Karpas-422 (cell line): ENCODE measurements at regions not wholly inside any gene's neighbourhood (a gene's known extent, or its start where the extent isn't known, plus 50 kb on each side); places are given as distances from the start of the nearest gene placed in this dataset.

Experiments
- DNase-seq: peaks from one replicate; pipeline ENCODE4 v3.0.0-alpha.2; 2015
- H2AFZ ChIP-seq: fragments of 200-600 bp; sonication (generic); 2 replicates; pipeline ENCODE4 v1.6.1; 2014; ENCODE audit warnings: antibody characterized with exemption, low read length, mixed read lengths
- H3K27ac ChIP-seq: fragments of 200-600 bp; sonication (generic); 2 replicates; pipeline ENCODE4 v1.5.1; 2014; ENCODE audit warnings: mild to moderate bottlenecking, low read length, moderate library complexity
- H3K27me3 ChIP-seq: fragments of 200-600 bp; sonication (generic); 2 replicates; pipeline ENCODE4 v1.6.1; 2014; ENCODE audit warnings: low read length, mixed read lengths
- H3K36me3 ChIP-seq: fragments of 200-600 bp; sonication (generic); 2 replicates; pipeline ENCODE4 v1.6.1; 2014; ENCODE audit warnings: low read length, mixed read lengths; ENCODE audit not compliant: insufficient read depth
- H3K4me1 ChIP-seq: fragments of 200-600 bp; sonication (generic); 2 replicates; pipeline ENCODE4 v1.6.1; 2014; ENCODE audit warnings: mild to moderate bottlenecking, low read length, mixed read lengths
- H3K4me2 ChIP-seq: fragments of 200-600 bp; sonication (generic); 2 replicates; pipeline ENCODE4 v1.6.1; 2014; ENCODE audit warnings: low read length, low read depth, mild to moderate bottlenecking; ENCODE audit not compliant: poor library complexity, severe bottlenecking
- H3K4me3 ChIP-seq: fragments of 200-600 bp; sonication (generic); 2 replicates; pipeline ENCODE4 v1.5.1; 2014; ENCODE audit warnings: mild to moderate bottlenecking, antibody characterized with exemption, low read length, mixed read lengths
- H3K79me2 ChIP-seq: fragments of 200-600 bp; sonication (generic); 2 replicates; pipeline ENCODE4 v1.6.1; 2014; ENCODE audit warnings: mild to moderate bottlenecking, low read length, mixed read lengths
- H3K9ac ChIP-seq: fragments of 200-600 bp; sonication (generic); 2 replicates; pipeline ENCODE4 v1.6.0; 2014; ENCODE audit warnings: low read length
- H3K9me2 ChIP-seq: fragments of 200-600 bp; sonication (generic), shearing (Covaris generic); replicated peaks from 2 replicates; pipeline ENCODE4 v1.6.0; 2014; ENCODE audit warnings: mild to moderate bottlenecking, low read length, moderate library complexity; ENCODE audit not compliant: insufficient read depth
- H3K9me3 ChIP-seq: fragments of 300-700, 200-600 bp; sonication (generic); 2 replicates; pipeline ENCODE4 v1.6.1; 2014; ENCODE audit warnings: low read length, mixed read lengths
- H4K20me1 ChIP-seq: fragments of 200-600 bp; sonication (generic); 2 replicates; pipeline ENCODE4 v1.6.1; 2014; ENCODE audit warnings: mild to moderate bottlenecking, antibody characterized with exemption, low read length, low read depth; ENCODE audit not compliant: insufficient read depth

DNA sequence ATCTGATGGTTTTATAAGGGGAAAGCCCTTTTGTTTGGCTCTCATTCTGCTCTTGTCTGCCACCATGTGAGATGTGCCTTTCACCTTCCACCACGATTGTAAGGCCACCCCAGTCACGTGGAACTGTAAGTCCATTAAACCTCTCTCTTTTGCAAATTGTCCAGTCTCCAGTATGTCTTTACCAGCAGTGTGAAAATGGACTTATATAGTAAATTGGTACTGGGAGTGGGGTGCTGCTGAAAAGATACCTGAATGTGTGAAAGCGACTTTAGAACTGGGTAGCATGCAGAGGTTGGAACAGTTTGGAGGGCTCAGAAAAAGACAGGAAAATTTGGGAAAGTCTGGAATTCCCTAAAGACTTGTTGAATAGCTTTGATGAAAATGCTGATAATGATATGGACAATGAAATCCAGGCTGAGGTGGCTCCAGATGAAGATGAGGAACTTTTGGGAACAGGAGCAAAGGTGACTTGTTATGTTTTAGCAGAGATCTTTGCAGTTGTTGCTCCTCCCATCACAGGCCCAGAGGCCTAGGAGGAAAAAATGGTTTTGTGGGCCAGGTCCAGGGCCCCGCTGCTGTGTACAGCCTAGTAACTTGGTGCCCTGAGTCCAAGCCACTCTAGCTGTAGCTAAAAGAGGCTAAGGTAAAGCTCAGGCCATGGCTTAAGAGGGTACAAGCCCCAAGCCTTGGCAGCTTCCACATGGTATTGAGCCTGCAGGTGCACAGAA, 275.7 kb upstream of the NPSR1 start:
- H3K27ac ChIP-seq: no peak overlapping the region
- peaks cover 9% of the 10 kb centered on the region; the same call in 1 of the 2 replicates for H3K9me3 ChIP-seq
- no peaks in the 10 kb centered on the region for H3K27me3 ChIP-seq
- H3K36me3 ChIP-seq: no peaks in the 10 kb centered on the region
- no peak overlapping the region for H3K4me2 ChIP-seq
- no peaks in the 10 kb centered on the region for H3K9me2 ChIP-seq
- H3K79me2 ChIP-seq: no peaks in the 10 kb centered on the region
- no peak overlapping the region for H3K4me3 ChIP-seq
- DNase-seq: no peak
- no peak overlapping the region for H3K9ac ChIP-seq
- H3K4me1 ChIP-seq: no peaks in the 10 kb centered on the region
- H2AFZ ChIP-seq: no peak overlapping the region
- H4K20me1 ChIP-seq: no peaks in the 10 kb centered on the region

DNA sequence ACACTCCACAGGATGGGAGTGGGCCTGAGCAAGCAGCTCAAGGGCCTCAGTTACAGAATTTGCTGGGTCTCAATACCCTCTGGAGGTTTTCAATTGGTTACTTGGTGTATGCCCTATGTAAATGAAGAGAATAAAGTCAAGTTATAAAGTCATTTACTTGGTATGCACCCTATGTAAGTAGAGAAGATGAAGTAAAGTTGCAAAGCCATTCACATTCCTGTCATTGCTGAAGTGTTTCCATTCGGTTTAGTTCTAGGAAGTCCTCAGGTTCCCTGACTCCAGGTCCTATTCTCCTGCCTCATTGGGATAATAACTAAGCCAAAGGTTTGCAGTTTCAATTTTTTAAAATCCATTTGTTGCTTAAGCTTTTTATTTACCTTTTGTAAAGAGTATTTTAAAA, 272.6 kb upstream of the NPSR1 start:
- no peaks in the 10 kb centered on the region for H3K4me1 ChIP-seq
- H3K9ac ChIP-seq: no peak overlapping the region
- no peaks in the 10 kb centered on the region for H3K9me2 ChIP-seq
- H3K9me3 ChIP-seq: peaks cover 9% of the 10 kb centered on the region; the same call in 1 of the 2 replicates
- no peaks in the 10 kb centered on the region for H3K27me3 ChIP-seq
- H2AFZ ChIP-seq: no peak overlapping the region
- no peak for DNase-seq
- no peak overlapping the region for H3K4me3 ChIP-seq
- no peaks in the 10 kb centered on the region for H3K79me2 ChIP-seq
- H3K4me2 ChIP-seq: no peak overlapping the region
- no peak overlapping the region for H3K27ac ChIP-seq
- H3K36me3 ChIP-seq: no peaks in the 10 kb centered on the region
- H4K20me1 ChIP-seq: no peaks in the 10 kb centered on the region

- H3K9ac ChIP-seq: no peak overlapping the region
- no peaks in the 10 kb centered on the region for H3K36me3 ChIP-seq
- no peaks in the 10 kb centered on the region for H3K27me3 ChIP-seq
- H3K79me2 ChIP-seq: no peaks in the 10 kb centered on the region
- no peaks in the 10 kb centered on the region for H3K9me3 ChIP-seq
- no peak for DNase-seq
- H3K9me2 ChIP-seq: no peaks in the 10 kb centered on the region
- H2AFZ ChIP-seq: no peak overlapping the region
- no peak overlapping the region for H3K4me3 ChIP-seq
- no peaks in the 10 kb centered on the region for H3K4me1 ChIP-seq
- no peaks in the 10 kb centered on the region for H4K20me1 ChIP-seq
- H3K4me2 ChIP-seq: no peak overlapping the region
- no peak overlapping the region for H3K27ac ChIP-seq
Observed at GRCh38 chr7:34389332-34390078, 268.5 kb upstream of the NPSR1 start.

DNA sequence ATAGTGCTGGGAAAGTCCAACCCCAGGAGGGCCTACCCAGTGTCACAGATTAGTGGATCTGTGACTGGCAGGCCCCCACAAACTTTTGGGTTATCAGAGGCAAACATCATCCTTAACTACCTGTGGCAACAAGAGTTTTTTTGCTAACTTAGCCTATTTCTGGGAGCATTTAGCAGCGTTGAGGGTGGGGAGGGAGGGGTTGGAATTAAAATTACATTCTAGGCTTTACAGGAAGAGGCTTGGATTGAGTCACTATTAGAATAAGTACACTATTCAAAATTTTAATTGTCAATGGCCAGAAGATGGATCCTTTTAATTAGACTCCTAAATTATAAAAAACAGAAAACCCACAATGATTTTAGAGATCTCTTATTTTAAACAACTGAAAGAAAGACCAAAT, 267.9 kb upstream of the NPSR1 start:
- H3K27ac ChIP-seq: no peak overlapping the region
- no peaks in the 10 kb centered on the region for H3K79me2 ChIP-seq
- H4K20me1 ChIP-seq: no peaks in the 10 kb centered on the region
- no peak overlapping the region for H3K9ac ChIP-seq
- no peaks in the 10 kb centered on the region for H3K27me3 ChIP-seq
- no peaks in the 10 kb centered on the region for H3K36me3 ChIP-seq
- no peaks in the 10 kb centered on the region for H3K9me2 ChIP-seq
- no peaks in the 10 kb centered on the region for H3K4me1 ChIP-seq
- no peak for DNase-seq
- H2AFZ ChIP-seq: no peak overlapping the region
- no peak overlapping the region for H3K4me3 ChIP-seq
- H3K9me3 ChIP-seq: no peaks in the 10 kb centered on the region
- no peak overlapping the region for H3K4me2 ChIP-seq

DNA sequence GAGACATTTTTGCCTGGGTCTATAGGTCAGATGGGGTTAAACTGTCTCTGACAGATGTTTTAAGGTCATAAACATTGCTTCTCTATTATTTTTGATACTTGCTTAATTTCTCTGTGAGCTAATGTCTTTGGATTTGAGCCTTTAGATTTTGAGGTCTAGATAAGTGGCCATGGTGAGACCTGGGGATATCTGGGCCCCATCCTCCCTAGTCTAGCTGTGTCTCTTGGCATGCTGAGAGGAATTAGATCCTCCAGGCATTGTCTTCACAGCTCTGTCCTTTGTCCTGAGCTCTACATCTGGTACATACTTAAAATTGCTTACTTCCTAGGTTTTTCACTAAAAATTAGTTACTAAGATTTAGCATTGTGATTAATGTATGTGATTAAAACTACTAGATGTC, 265.0 kb upstream of the NPSR1 start:
- no peaks in the 10 kb centered on the region for H3K9me3 ChIP-seq
- no peaks in the 10 kb centered on the region for H3K27me3 ChIP-seq
- no peak for DNase-seq
- H3K36me3 ChIP-seq: no peaks in the 10 kb centered on the region
- H4K20me1 ChIP-seq: no peaks in the 10 kb centered on the region
- H3K4me2 ChIP-seq: no peak overlapping the region
- H3K9me2 ChIP-seq: no peaks in the 10 kb centered on the region
- no peak overlapping the region for H3K9ac ChIP-seq
- no peak overlapping the region for H3K27ac ChIP-seq
- H3K79me2 ChIP-seq: no peaks in the 10 kb centered on the region
- no peaks in the 10 kb centered on the region for H3K4me1 ChIP-seq
- no peak overlapping the region for H2AFZ ChIP-seq
- H3K4me3 ChIP-seq: no peak overlapping the region

DNA sequence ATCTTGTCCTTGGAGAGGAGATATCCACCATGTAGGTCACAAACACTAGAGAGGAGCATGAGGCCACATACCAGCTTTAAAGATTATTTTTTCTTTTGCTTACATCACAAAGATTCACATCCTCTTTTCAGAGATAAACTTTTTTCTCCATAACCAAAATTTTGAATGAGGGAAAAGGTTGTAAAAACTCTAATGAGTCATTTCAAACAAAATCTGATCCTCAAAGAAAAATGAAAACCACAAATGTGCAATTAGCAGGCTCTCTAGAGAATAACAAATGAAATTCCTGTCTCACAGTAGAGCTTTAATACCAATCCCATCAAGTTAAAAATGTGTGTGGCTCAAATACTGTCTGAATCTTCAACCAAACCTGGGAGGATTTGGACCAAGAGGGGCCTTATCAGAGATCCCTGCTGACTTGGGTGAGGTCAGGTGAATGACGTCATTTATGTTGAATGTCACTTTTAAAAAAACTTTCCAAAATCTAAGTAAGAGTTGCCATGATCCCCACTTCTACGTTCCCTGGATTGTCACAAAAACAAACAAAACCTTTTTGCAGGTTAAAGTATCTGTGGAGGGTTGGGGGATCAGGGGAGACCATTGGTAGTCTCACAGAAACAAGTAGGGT, 261.5 kb upstream of the NPSR1 start:
- H3K4me1 ChIP-seq: no peaks in the 10 kb centered on the region
- no peaks in the 10 kb centered on the region for H3K79me2 ChIP-seq
- no peak for DNase-seq
- H3K36me3 ChIP-seq: no peaks in the 10 kb centered on the region
- H3K9me2 ChIP-seq: no peaks in the 10 kb centered on the region
- H3K27ac ChIP-seq: no peak overlapping the region
- no peak overlapping the region for H3K9ac ChIP-seq
- no peak overlapping the region for H2AFZ ChIP-seq
- H3K27me3 ChIP-seq: no peaks in the 10 kb centered on the region
- H3K4me2 ChIP-seq: no peak overlapping the region
- H3K4me3 ChIP-seq: no peak overlapping the region
- no peaks in the 10 kb centered on the region for H3K9me3 ChIP-seq
- no peaks in the 10 kb centered on the region for H4K20me1 ChIP-seq

DNA sequence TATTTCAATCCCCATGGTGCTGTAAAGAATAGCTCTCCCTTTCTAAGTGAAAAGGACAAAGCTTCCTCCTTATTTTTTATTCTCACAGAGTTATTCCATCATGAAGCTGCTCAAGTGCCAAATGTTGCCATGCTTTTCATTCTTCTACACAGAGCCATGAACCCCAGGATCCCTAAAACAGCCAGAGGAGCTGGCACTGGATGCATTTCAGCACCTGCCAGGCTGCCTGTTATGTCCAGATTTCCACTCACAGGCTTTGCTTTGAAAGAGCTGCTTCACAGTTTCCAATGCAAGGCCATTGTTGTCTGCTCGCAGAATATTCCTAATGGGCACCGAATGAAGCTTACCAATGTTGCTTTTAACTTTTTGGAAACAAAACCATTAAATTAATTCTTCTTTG, 256.2 kb upstream of the NPSR1 start:
- no peaks in the 10 kb centered on the region for H3K36me3 ChIP-seq
- no peaks in the 10 kb centered on the region for H3K79me2 ChIP-seq
- no peaks in the 10 kb centered on the region for H3K27me3 ChIP-seq
- H3K4me2 ChIP-seq: no peak overlapping the region
- no peaks in the 10 kb centered on the region for H4K20me1 ChIP-seq
- DNase-seq: no peak
- no peak overlapping the region for H3K9ac ChIP-seq
- H3K4me1 ChIP-seq: no peaks in the 10 kb centered on the region
- no peak overlapping the region for H2AFZ ChIP-seq
- no peak overlapping the region for H3K4me3 ChIP-seq
- H3K27ac ChIP-seq: no peak overlapping the region
- no peaks in the 10 kb centered on the region for H3K9me2 ChIP-seq
- H3K9me3 ChIP-seq: no peaks in the 10 kb centered on the region

DNA sequence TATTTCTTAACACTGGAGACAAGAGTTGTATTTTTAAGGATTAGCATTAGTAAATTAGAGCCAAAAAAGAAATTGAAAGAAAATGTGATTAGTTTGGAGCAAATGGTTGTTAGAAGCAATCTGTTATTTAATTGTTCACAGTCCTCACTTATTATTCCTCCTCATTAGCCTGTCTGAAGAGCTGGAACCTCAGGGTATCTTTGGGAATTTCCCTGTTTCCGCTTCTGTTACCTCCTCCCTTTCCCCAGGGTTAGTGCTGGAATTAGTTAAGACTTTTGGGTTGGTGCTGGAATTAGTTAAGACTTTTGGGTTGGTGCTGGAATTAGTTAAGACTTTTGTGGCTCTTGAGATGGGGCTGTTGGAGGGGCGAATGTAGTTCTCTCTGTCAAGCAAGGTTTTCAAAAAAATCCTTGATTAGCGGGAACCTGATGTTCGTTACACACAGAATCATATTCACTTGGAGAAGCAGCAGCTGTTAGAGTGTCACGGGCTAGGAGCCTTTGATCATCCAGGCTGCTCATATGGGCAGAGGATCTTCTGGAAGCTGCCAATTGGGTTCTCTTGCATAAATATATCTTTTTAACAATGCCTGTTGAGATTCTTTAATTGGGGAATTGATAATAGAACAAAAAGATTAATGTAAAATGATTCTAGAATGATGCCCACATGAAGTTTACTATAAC, 251.0 kb upstream of the NPSR1 start:
- Histone ChIP-seq H3K4me3 (no peak overlapping the region), H3K36me3 (no peaks in the 10 kb centered on the region), H3K79me2 (no peaks in the 10 kb centered on the region), H2AFZ (no peak overlapping the region), H3K27ac (no peak overlapping the region), H3K9me2 (no peaks in the 10 kb centered on the region), H3K27me3 (no peaks in the 10 kb centered on the region), H4K20me1 (no peaks in the 10 kb centered on the region), H3K4me1 (no peaks in the 10 kb centered on the region), H3K9me3 (no peaks in the 10 kb centered on the region), H3K9ac (no peak overlapping the region), H3K4me2 (no peak overlapping the region)
- DNase-seq: no peak
